Eye (tissue), 1 donor: ENCODE measurements at regions not wholly inside any gene's neighbourhood (a gene's known extent, or its start where the extent isn't known, plus 50 kb on each side); places are given as distances from the start of the nearest gene placed in this dataset.
A peak's percentile ranks its signal among the peaks of the same experiment; 100 is the strongest.
"Not testable (repeated sequence)": the region's sequence is repeated elsewhere in the genome, so short reads cannot be mapped to it uniquely, and the experiment has no call there.

Experiments
- DNase-seq: peaks from one replicate; pipeline ENCODE4 v3.0.0-alpha.2; 2015

GRCh38 chr17:30624180-30624579, 147.0 kb downstream of the GOSR1 start:
- DNase-seq, result not testable (repeated sequence)

GRCh38 chr17:30609682-30610081, 132.5 kb downstream of the GOSR1 start:
- DNase-seq, result not testable (repeated sequence)

GRCh38 chr17:30605523-30605922, 128.3 kb downstream of the GOSR1 start:
- no peak for DNase-seq

GRCh38 chr17:30605027-30605426, 127.8 kb downstream of the GOSR1 start:
- DNase-seq, result no peak

GRCh38 chr17:30602396-30602795, 125.2 kb downstream of the GOSR1 start:
- not testable (repeated sequence) for DNase-seq

GRCh38 chr17:30601984-30602383, 124.8 kb downstream of the GOSR1 start:
- peak; percentile 24 for DNase-seq

GRCh38 chr17:30600830-30601494, 123.8 kb downstream of the GOSR1 start:
- DNase-seq, result peak; percentile 75

- peak; percentile 94 for DNase-seq
These were observed 123.0 kb downstream of the GOSR1 start for GRCh38 chr17:30600060-30600829.

- DNase-seq, result no peak
These were observed 122.3 kb downstream of the GOSR1 start for GRCh38 chr17:30599428-30600059.

GRCh38 chr17:30597776-30598288, 120.6 kb downstream of the GOSR1 start:
- DNase-seq, result no peak

GRCh38 chr17:30596948-30597775, 120.0 kb downstream of the GOSR1 start:
- not testable (repeated sequence) for DNase-seq

GRCh38 chr17:30594953-30595371, 117.8 kb downstream of the GOSR1 start:
- DNase-seq, result not testable (repeated sequence)

- no peak for DNase-seq
These were observed 117.2 kb downstream of the GOSR1 start for GRCh38 chr17:30594223-30594952.

GRCh38 chr17:30590081-30590733, 113.0 kb downstream of the GOSR1 start:
- no peak for DNase-seq

GRCh38 chr17:30589431-30589830, 112.2 kb downstream of the GOSR1 start:
- no peak for DNase-seq

GRCh38 chr17:30588798-30589247, 111.6 kb downstream of the GOSR1 start:
- no peak for DNase-seq

GRCh38 chr17:30586818-30587595, 109.8 kb downstream of the GOSR1 start:
- no peak for DNase-seq

GRCh38 chr17:30584810-30585209, 107.6 kb downstream of the GOSR1 start:
- no peak for DNase-seq

GRCh38 chr17:30580916-30581315, 103.7 kb downstream of the GOSR1 start:
- DNase-seq, result no peak

GRCh38 chr17:30579610-30580315, 102.6 kb downstream of the GOSR1 start:
- DNase-seq, result no peak
